ENCODE measurements at regions not wholly inside any gene's neighbourhood (a gene's known extent, or its start where the extent isn't known, plus 50 kb on each side); places are given as distances from the start of the nearest gene placed in this dataset.

DNA sequence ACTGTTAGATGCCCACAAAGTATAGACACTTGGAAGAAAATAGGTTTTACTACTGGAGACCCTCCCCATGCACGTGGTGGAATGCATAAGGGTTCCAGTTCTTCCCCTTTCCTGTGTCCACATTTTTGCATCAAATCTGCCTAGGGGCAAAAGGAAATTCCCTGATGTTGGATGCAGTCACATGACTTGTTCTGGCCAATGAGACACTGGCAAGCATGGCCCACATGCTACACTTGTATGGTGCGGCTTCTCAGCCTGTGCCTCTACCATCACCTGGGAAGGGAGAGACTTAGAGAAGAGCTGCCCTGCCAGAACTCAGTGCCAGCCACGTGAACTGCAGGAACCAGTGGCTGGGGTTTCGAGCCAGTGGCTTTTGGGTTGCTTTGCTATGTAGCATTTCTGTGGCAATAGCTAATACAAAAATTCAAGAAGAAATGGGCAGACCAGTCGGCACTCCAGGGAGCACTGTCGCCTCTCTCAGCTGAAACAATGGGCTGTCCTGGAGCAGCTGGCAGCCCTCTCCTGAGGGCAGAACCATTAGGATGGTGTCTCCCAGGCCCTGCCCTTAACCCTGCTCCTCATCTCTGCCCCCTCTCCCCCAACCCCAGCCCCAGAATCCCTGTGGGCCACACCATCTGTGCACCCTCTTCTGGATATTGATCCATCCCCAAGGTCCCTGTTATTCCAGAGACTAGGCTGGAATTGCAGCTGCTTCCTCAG, 634.0 kb downstream of the UQCRFS1 start:
- H2AFZ ChIP-seq (ENCODE audit: low read length), result no peak overlapping the region
- peaks cover 6% of the 10 kb centered on the region; the same call in 1 of the 2 replicates for H3K9me3 ChIP-seq (ENCODE audit: insufficient read depth, low read depth, low read length)
- H3K9ac ChIP-seq (ENCODE audit: low read depth, low read length, poor library complexity, severe bottlenecking), result no peak overlapping the region
- H3K4me1 ChIP-seq (ENCODE audit: insufficient read depth, low read length, poor library complexity, severe bottlenecking), result no peaks in the 10 kb centered on the region
- no peak for TF ChIP-seq EZH2phosphoT487 (IDR thresholded peaks at IDR 0.05; ENCODE audit: borderline replicate concordance)
- TF ChIP-seq, protein P1, sequence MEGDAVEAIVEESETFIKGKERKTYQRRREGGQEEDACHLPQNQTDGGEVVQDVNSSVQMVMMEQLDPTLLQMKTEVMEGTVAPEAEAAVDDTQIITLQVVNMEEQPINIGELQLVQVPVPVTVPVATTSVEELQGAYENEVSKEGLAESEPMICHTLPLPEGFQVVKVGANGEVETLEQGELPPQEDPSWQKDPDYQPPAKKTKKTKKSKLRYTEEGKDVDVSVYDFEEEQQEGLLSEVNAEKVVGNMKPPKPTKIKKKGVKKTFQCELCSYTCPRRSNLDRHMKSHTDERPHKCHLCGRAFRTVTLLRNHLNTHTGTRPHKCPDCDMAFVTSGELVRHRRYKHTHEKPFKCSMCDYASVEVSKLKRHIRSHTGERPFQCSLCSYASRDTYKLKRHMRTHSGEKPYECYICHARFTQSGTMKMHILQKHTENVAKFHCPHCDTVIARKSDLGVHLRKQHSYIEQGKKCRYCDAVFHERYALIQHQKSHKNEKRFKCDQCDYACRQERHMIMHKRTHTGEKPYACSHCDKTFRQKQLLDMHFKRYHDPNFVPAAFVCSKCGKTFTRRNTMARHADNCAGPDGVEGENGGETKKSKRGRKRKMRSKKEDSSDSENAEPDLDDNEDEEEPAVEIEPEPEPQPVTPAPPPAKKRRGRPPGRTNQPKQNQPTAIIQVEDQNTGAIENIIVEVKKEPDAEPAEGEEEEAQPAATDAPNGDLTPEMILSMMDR (conservative IDR thresholded peaks at IDR 0.05; ENCODE audit: low read length), result no peak
- H3K36me3 ChIP-seq (ENCODE audit: insufficient read depth, low read length), result no peaks in the 10 kb centered on the region
- no peaks in the 10 kb centered on the region for H3K9me2 ChIP-seq (replicated peaks; ENCODE audit: low read depth, low read length)
- no peaks in the 10 kb centered on the region for H3F3A ChIP-seq (ENCODE audit: low read depth)
- H4K20me1 ChIP-seq (ENCODE audit: insufficient read depth, low read length, poor library complexity, severe bottlenecking), result no peaks in the 10 kb centered on the region
- H3K27me3 ChIP-seq (ENCODE audit: insufficient read depth, low read length, poor library complexity, severe bottlenecking), result no peaks in the 10 kb centered on the region
- no peak overlapping the region for H3K4me3 ChIP-seq (ENCODE audit: low read length, poor library complexity, severe bottlenecking)
- H3K4me2 ChIP-seq (ENCODE audit: low read depth, low read length, poor library complexity, severe bottlenecking), result no peak overlapping the region
- H3K79me2 ChIP-seq (ENCODE audit: insufficient read depth, low read length), result no peaks in the 10 kb centered on the region

DNA sequence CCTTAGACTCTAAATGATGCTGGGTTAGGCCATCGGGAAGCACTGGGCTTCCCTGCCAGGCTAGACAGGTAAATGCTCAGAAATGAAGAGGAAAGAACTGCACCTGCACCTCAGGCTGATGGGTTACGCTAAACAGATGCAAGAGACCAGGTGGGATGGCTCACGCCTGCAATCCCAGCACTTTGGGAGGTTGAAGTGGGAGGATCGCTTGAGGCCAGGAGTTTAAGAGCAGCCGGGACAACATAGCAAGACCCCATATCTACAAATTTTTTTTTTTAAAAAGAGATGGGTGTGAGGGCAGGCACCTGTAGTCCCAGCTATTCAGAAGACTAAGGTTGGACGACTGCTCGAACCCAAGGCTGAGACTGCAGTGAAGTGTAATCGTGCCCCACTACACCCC, 634.7 kb downstream of the UQCRFS1 start:
- TF ChIP-seq, protein P1 (conservative IDR thresholded peaks at IDR 0.05; ENCODE audit: low read length), result no peak
- no peak for TF ChIP-seq EZH2phosphoT487 (IDR thresholded peaks at IDR 0.05; ENCODE audit: borderline replicate concordance)
- no peaks in the 10 kb centered on the region for H3K4me1 ChIP-seq (ENCODE audit: insufficient read depth, low read length, poor library complexity, severe bottlenecking)
- no peaks in the 10 kb centered on the region for H3K9me2 ChIP-seq (replicated peaks; ENCODE audit: low read depth, low read length)
- H3K9me3 ChIP-seq (ENCODE audit: insufficient read depth, low read depth, low read length), result peaks cover 7% of the 10 kb centered on the region; the same call in 1 of the 2 replicates
- no peak overlapping the region for H3K4me3 ChIP-seq (ENCODE audit: low read length, poor library complexity, severe bottlenecking)
- H3F3A ChIP-seq (ENCODE audit: low read depth), result no peaks in the 10 kb centered on the region
- no peaks in the 10 kb centered on the region for H3K79me2 ChIP-seq (ENCODE audit: insufficient read depth, low read length)
- no peaks in the 10 kb centered on the region for H4K20me1 ChIP-seq (ENCODE audit: insufficient read depth, low read length, poor library complexity, severe bottlenecking)
- H3K9ac ChIP-seq (ENCODE audit: low read depth, low read length, poor library complexity, severe bottlenecking), result no peak overlapping the region
- H3K4me2 ChIP-seq (ENCODE audit: low read depth, low read length, poor library complexity, severe bottlenecking), result no peak overlapping the region
- H3K27me3 ChIP-seq (ENCODE audit: insufficient read depth, low read length, poor library complexity, severe bottlenecking), result no peaks in the 10 kb centered on the region
- H2AFZ ChIP-seq (ENCODE audit: low read length), result no peak overlapping the region
- H3K36me3 ChIP-seq (ENCODE audit: insufficient read depth, low read length), result no peaks in the 10 kb centered on the region

DNA sequence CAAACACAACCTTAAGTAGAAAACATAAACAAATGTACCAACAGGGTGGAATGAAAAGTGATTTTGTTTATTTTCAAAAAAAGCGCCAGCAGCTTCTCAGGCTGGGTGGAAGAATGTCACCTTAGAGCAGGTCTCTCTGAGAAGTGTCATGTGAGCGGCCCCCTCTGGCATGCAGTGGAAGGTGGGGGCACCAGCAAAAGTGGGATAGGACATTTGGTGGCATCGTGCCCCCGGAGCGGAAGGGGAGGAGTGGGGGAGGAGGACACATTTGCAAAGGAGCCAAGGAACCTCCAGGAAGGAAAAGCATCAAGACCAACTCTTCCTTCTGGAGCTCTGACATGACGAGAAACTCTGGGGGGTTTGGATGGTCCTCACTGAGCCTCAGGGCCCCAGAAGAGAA, 635.3 kb downstream of the UQCRFS1 start:
- Histone ChIP-seq H3K4me2 (ENCODE audit: low read depth, low read length, poor library complexity, severe bottlenecking) (no peak overlapping the region), H3K9me2 (replicated peaks; ENCODE audit: low read depth, low read length) (no peaks in the 10 kb centered on the region), H3K4me3 (ENCODE audit: low read length, poor library complexity, severe bottlenecking) (no peak overlapping the region), H3K9ac (ENCODE audit: low read depth, low read length, poor library complexity, severe bottlenecking) (no peak overlapping the region), H3F3A (ENCODE audit: low read depth) (no peaks in the 10 kb centered on the region), H3K36me3 (ENCODE audit: insufficient read depth, low read length) (no peaks in the 10 kb centered on the region), H3K9me3 (ENCODE audit: insufficient read depth, low read depth, low read length) (peaks cover 11% of the 10 kb centered on the region; the same call in 1 of the 2 replicates), H3K27me3 (ENCODE audit: insufficient read depth, low read length, poor library complexity, severe bottlenecking) (no peaks in the 10 kb centered on the region), H3K79me2 (ENCODE audit: insufficient read depth, low read length) (no peaks in the 10 kb centered on the region), H4K20me1 (ENCODE audit: insufficient read depth, low read length, poor library complexity, severe bottlenecking) (no peaks in the 10 kb centered on the region), H2AFZ (ENCODE audit: low read length) (no peak overlapping the region), H3K4me1 (ENCODE audit: insufficient read depth, low read length, poor library complexity, severe bottlenecking) (no peaks in the 10 kb centered on the region)
- TF ChIP-seq, protein P1 (conservative IDR thresholded peaks at IDR 0.05; ENCODE audit: low read length), result no peak
- no peak for TF ChIP-seq EZH2phosphoT487 (IDR thresholded peaks at IDR 0.05; ENCODE audit: borderline replicate concordance)

Data from Loucy (cell line).